CD4-positive, alpha-beta memory T cell (primary cell): ENCODE measurements at regions not wholly inside any gene's neighbourhood (a gene's known extent, or its start where the extent isn't known, plus 50 kb on each side); places are given as distances from the start of the nearest gene placed in this dataset.
"Not testable (repeated sequence)": the region's sequence is repeated elsewhere in the genome, so short reads cannot be mapped to it uniquely, and the experiment has no call there.

Source experiments
- CTCF ChIA-PET: fragments of 350-600 bp; sonication (Branson Sonifier 250); formaldehyde crosslinking; loops from one replicate; lab custom pipeline; 2021; ENCODE audit warnings: inconsistent platforms; ENCODE audit not compliant: partially characterized antibody; lab: Charles Lee
- POLR2A ChIA-PET: fragments of 350-600 bp; sonication (Branson Sonifier 250); formaldehyde crosslinking; loops from one replicate; lab custom pipeline; 2021; ENCODE audit not compliant: partially characterized antibody; lab: Charles Lee
- DNase-seq, 5 donors: peaks; one replicate each; pipeline versions ENCODE4 v3.0.0 to v3.0.0-alpha.2; 2020 to 2022; ENCODE audit warnings: mixed read lengths in 1 of 5
- H3K27ac ChIP-seq: one replicate; pipeline ENCODE4 v1.7.0; 2013; ENCODE audit warnings: low read depth, low read length
- H3K27me3 ChIP-seq: 2 replicates; pipeline ENCODE4 v1.7.0; 2013; ENCODE audit warnings: mild to moderate bottlenecking, low read length, moderate library complexity; ENCODE audit not compliant: insufficient read depth
- H3K36me3 ChIP-seq: 2 replicates; pipeline ENCODE4 v1.7.0; 2013; ENCODE audit warnings: mild to moderate bottlenecking, low read length, moderate library complexity; ENCODE audit not compliant: insufficient read depth
- H3K4me1 ChIP-seq: 2 replicates; pipeline ENCODE4 v1.7.0; 2013; ENCODE audit warnings: mild to moderate bottlenecking, low read length, moderate library complexity; ENCODE audit not compliant: insufficient read depth
- H3K4me3 ChIP-seq, 2 donors: one replicate each; pipeline ENCODE4 v1.7.0; 2013; ENCODE audit warnings: low read length in 2 of 2, mild to moderate bottlenecking in 1 of 2
- H3K9me3 ChIP-seq, 2 donors: one replicate each; pipeline ENCODE4 v1.7.0; 2013; ENCODE audit warnings: low read length in 2 of 2, control low read depth in 1 of 2; ENCODE audit not compliant: control insufficient read depth in 1 of 2
- H3K27ac Mint-ChIP-seq, 7 donors: one replicate each; pipeline ENCODE4 v1.8.0; 2020 to 2021; ENCODE audit warnings: mixed read lengths in 7 of 7, mild to moderate bottlenecking in 6 of 7, inconsistent platforms in 3 of 7, moderate library complexity in 3 of 7
- H3K27me3 Mint-ChIP-seq, 2 donors: one replicate each; pipeline ENCODE4 v1.8.0; 2020 to 2021; ENCODE audit warnings: mixed read lengths in 2 of 2
- H3K36me3 Mint-ChIP-seq, 2 donors: one replicate each; pipeline ENCODE4 v1.8.0; 2020 to 2021; ENCODE audit warnings: mixed read lengths in 2 of 2, inconsistent platforms in 1 of 2, mild to moderate bottlenecking in 1 of 2
- H3K4me1 Mint-ChIP-seq, 4 donors: one replicate each; pipeline ENCODE4 v1.8.0; 2020 to 2021; ENCODE audit warnings: mixed read lengths in 4 of 4, mild to moderate bottlenecking in 1 of 4
- H3K4me3 Mint-ChIP-seq, 8 donors: one replicate each; pipeline ENCODE4 v1.8.0; 2020 to 2021; ENCODE audit warnings: mixed read lengths in 8 of 8, mild to moderate bottlenecking in 7 of 8, moderate library complexity in 6 of 8, inconsistent platforms in 3 of 8
- H3K9me3 Mint-ChIP-seq, 8 donors: one replicate each; pipeline ENCODE4 v1.8.0; 2020 to 2021; ENCODE audit warnings: mixed read lengths in 8 of 8, mild to moderate bottlenecking in 5 of 8, inconsistent platforms in 3 of 8, moderate library complexity in 1 of 8
- intact Hi-C: fragments of 100-400 bp; cut with micrococcal nuclease; formaldehyde crosslinking; loops from one replicate; pipeline ENCODE4 v1.15.1; 2023

DNA sequence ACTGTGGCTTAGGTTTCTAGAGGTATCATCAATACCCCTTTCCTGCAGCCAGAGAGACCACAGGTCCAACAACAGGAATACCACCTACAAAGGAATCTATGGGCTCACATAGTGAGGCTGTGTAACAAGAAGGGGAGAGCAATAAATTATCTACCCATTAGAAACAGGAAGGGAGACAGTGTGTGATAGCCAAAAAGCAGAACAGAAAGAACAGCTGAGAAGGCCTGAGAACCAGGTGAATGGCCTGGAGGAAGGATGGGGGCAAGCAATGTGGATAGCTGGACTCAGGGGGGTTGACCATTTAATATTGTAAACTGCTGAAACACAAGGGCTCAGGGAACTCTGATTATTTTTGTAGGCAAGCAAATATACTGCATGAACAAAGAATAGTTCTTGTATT, 628.2 kb downstream of the COL12A1 start:
- Histone ChIP-seq H3K9me3 (no peaks in the 10 kb centered on the region), H3K27ac (no peak overlapping the region), H3K4me3 (no peak overlapping the region), H3K27me3 (no peaks in the 10 kb centered on the region), H3K4me1 (no peaks in the 10 kb centered on the region), H3K36me3 (no peaks in the 10 kb centered on the region)
- CTCF ChIA-PET: no interaction called here
- intact Hi-C loops: no loop called here
- Mint-ChIP-seq H3K4me1 (no peaks in the 10 kb centered on the region), H3K4me3 (no peak overlapping the region), H3K36me3 (no peaks in the 10 kb centered on the region), H3K27ac (no peak overlapping the region), H3K9me3 (peaks cover 0 to 2% (median 0%) of the 10 kb centered on the region in 8 donors), H3K27me3 (no peaks in the 10 kb centered on the region)
- no peak for DNase-seq
- POLR2A ChIA-PET: no interaction called here

DNA sequence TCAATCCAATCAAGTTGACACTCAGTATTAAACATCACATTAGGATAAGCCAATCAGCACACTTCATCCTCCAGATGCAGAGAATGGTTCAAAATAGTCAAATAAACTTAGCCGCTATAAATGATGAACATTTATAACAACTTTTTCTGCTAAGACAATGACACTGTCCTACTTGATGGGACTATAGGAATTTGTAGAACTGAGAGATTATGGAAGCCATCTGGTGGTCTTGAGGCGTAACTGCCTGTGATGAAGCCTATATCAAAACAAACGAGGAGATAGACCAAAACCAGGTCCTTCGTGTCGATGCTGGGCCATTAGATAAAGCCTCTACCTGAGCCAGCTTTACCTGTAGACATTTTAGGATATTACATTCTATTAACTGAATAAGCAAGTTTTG, 631.1 kb downstream of the COL12A1 start:
- Histone ChIP-seq H3K9me3 (no peaks in the 10 kb centered on the region), H3K4me3 (no peak overlapping the region), H3K27ac (no peak overlapping the region), H3K27me3 (no peaks in the 10 kb centered on the region), H3K36me3 (no peaks in the 10 kb centered on the region), H3K4me1 (no peaks in the 10 kb centered on the region)
- Mint-ChIP-seq H3K27me3 (no peaks in the 10 kb centered on the region), H3K4me1 (no peaks in the 10 kb centered on the region), H3K27ac (no peak overlapping the region), H3K36me3 (no peaks in the 10 kb centered on the region), H3K9me3 (no peaks in the 10 kb centered on the region), H3K4me3 (no peak overlapping the region)
- ChIA-PET CTCF (no interaction called here), POLR2A (no interaction called here)
- no peak for DNase-seq
- intact Hi-C loops: no loop called here

DNA sequence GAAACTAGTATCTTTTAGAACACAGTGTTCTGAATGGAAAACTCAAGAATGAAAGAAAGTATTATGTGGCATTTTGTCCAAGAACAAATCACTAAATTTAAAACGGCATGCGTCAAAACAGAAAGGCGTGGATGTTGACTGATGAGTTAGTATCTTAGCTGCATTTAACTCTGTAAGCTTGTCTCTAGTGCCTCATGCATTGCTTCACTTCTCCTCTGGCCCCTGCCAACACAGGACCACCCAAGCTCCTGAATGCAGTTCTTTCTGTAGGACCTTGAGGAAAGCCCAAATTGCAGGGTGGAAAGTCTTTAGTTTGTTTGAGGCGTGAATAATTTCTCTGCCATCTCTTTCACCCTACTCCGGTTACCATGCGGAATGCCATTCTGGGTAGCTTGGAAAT, 632.2 kb downstream of the COL12A1 start:
- Mint-ChIP-seq H3K9me3 (no peaks in the 10 kb centered on the region), H3K27me3 (no peaks in the 10 kb centered on the region), H3K36me3 (no peaks in the 10 kb centered on the region), H3K4me3 (no peak overlapping the region), H3K27ac (no peak overlapping the region), H3K4me1 (no peaks in the 10 kb centered on the region)
- intact Hi-C loops: no loop called here
- DNase-seq: no peak
- Histone ChIP-seq H3K4me1 (no peaks in the 10 kb centered on the region), H3K27ac (no peak overlapping the region), H3K27me3 (no peaks in the 10 kb centered on the region), H3K36me3 (no peaks in the 10 kb centered on the region), H3K9me3 (no peaks in the 10 kb centered on the region), H3K4me3 (no peak overlapping the region)
- ChIA-PET POLR2A (no interaction called here), CTCF (no interaction called here)

DNA sequence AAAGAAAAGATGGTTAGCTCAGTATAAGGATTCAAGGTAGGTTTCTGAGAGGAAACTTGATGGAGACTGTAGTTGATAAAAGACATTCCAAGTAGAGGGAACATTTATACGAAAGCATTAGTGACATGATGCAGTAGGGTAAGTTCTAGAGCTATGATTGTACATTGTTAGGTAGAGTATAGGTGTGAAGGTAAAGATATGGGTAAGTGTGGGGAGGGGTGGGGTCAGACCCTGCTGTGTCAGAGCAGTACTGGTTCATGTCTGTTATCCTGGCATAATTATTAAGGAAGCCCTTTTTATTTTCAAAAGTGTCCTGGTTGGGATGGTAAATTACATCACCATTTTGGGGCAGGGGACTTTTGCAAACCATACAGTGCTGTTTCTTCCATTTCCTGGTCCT, 635.8 kb downstream of the COL12A1 start:
- no peaks in the 10 kb centered on the region for H3K4me1 ChIP-seq
- H3K36me3 ChIP-seq: no peaks in the 10 kb centered on the region
- H3K27ac Mint-ChIP-seq: no peak overlapping the region
- no peaks in the 10 kb centered on the region for H3K36me3 Mint-ChIP-seq
- H3K9me3 Mint-ChIP-seq: peaks cover 0 to 2% (median 0%) of the 10 kb centered on the region in 8 donors
- H3K4me3 Mint-ChIP-seq: no peak overlapping the region
- no peaks in the 10 kb centered on the region for H3K27me3 ChIP-seq
- H3K4me1 Mint-ChIP-seq: no peaks in the 10 kb centered on the region
- ChIA-PET CTCF (no interaction called here), POLR2A (no interaction called here)
- no peak overlapping the region for H3K27ac ChIP-seq
- H3K27me3 Mint-ChIP-seq: no peaks in the 10 kb centered on the region
- no peak for DNase-seq
- no peaks in the 10 kb centered on the region for H3K9me3 ChIP-seq
- H3K4me3 ChIP-seq: no peak overlapping the region
- intact Hi-C loops: no loop called here

DNA sequence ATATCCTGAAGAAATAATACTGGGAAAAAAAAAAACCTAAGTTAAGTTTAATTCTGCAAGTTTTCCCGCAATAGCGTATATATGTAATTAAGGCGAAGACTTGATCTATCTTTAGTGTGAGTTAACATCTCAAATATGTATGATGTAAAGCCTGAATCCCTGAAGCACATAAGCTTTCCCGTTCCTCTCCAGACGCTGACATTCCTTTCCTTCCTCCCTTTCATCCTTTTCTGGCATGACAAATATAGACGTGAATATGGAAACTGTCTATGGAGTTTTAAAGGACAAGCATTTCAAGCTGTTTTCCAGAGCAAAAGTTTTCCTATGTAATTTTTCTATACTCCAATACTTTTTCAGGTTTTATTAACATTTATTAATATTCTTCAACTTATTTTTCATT, 637.0 kb downstream of the COL12A1 start:
- no peak overlapping the region for H3K27ac ChIP-seq
- no peaks in the 10 kb centered on the region for H3K36me3 ChIP-seq
- no peaks in the 10 kb centered on the region for H3K9me3 ChIP-seq
- ChIA-PET CTCF (no interaction called here), POLR2A (no interaction called here)
- Mint-ChIP-seq H3K4me1 (no peaks in the 10 kb centered on the region), H3K27me3 (no peaks in the 10 kb centered on the region), H3K4me3 (no peak overlapping the region), H3K27ac (no peak overlapping the region), H3K36me3 (no peaks in the 10 kb centered on the region), H3K9me3 (peaks cover 0 to 2% (median 0%) of the 10 kb centered on the region in 8 donors)
- no peak for DNase-seq
- H3K4me1 ChIP-seq: no peaks in the 10 kb centered on the region
- H3K27me3 ChIP-seq: no peaks in the 10 kb centered on the region
- H3K4me3 ChIP-seq: no peak overlapping the region
- intact Hi-C loops: no loop called here

DNA sequence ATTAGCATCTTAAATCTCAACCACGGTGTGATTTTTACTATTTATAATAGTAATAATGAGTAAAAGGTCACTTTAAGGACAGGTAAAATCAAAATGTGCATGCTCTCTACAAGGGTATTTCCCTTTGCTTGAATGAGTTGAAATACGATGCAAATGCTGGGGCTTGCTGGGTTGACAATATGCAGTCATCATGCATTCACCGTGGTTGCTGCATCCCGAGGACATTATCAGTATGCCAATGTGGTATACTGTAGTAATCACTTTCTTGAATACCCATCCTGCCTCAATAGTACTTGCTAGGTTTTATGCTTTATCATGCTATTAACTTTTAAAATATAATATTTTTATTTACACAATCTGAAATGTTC, 637.9 kb downstream of the COL12A1 start:
- H3K27me3 Mint-ChIP-seq, H3K36me3 ChIP-seq, H3K27ac ChIP-seq, H3K27ac Mint-ChIP-seq, H3K4me1 Mint-ChIP-seq, intact Hi-C loops, H3K27me3 ChIP-seq, H3K4me3 ChIP-seq, DNase-seq, POLR2A ChIA-PET, H3K4me3 Mint-ChIP-seq, CTCF ChIA-PET, H3K36me3 Mint-ChIP-seq, H3K9me3 Mint-ChIP-seq, H3K9me3 ChIP-seq, H3K4me1 ChIP-seq: not testable (repeated sequence)

DNA sequence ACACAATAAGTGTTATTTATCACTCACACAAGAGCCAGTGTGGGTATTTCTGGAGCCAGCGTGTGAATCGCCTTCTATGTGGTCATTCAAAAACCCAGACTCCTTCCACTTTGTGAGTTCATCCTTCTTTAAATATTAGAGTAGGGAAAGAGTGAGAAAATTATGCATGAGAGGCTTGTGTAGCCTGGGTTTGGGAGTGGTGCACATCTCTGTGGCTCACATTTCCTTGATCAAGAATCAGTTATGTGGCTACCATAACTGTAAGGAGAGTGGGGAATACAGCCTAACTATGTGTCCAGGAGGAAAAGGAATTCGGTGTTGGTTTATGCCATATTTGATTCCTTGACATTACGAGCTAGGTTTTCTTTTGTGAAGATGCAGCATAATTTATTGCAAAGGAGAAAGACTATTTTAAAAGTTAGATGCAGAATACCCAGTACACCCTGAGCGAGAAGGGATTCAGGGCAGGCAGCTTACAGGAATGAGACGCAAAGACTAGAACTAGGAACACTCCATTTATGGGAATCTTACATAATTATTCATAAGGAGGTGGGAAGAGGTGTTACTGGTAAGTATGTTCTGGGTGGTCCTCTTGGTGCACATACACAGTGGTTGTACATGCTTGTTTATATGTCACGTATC, 638.5 kb downstream of the COL12A1 start:
- Histone ChIP-seq H3K36me3 (no peaks in the 10 kb centered on the region), H3K9me3 (no peaks in the 10 kb centered on the region), H3K27me3 (no peaks in the 10 kb centered on the region), H3K27ac (no peak overlapping the region), H3K4me3 (no peak overlapping the region), H3K4me1 (no peaks in the 10 kb centered on the region)
- peaks cover 0 to 2% (median 0%) of the 10 kb centered on the region in 8 donors for H3K9me3 Mint-ChIP-seq
- no peak overlapping the region for H3K4me3 Mint-ChIP-seq
- no peaks in the 10 kb centered on the region for H3K36me3 Mint-ChIP-seq
- H3K27ac Mint-ChIP-seq: no peak overlapping the region
- intact Hi-C loops: no loop called here
- H3K27me3 Mint-ChIP-seq: no peaks in the 10 kb centered on the region
- ChIA-PET CTCF (no interaction called here), POLR2A (no interaction called here)
- no peak for DNase-seq
- no peaks in the 10 kb centered on the region for H3K4me1 Mint-ChIP-seq

DNA sequence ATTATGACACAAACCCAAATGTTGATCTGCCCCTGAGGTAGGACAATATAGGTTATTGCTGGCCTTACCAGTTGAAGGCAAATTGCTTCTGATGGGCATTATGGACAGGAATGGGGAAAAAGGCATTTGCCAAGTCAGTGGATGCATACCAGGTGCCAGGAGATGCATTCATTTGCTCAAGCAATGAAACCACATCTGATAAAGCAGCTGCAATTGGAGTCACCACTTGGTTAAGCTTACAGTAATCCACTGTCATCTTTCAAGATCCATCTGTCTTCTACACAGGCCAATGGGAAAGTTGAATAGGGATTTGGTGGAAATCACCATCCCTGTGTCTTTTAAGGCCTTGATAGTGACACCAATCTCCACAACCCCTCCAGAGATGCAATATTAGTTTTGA, 648.6 kb downstream of the COL12A1 start:
- Mint-ChIP-seq H3K4me1 (no peaks in the 10 kb centered on the region), H3K27ac (no peak overlapping the region), H3K36me3 (no peaks in the 10 kb centered on the region), H3K27me3 (no peaks in the 10 kb centered on the region), H3K9me3 (peaks cover 0 to 9% (median 4%) of the 10 kb centered on the region in 8 donors), H3K4me3 (no peak overlapping the region)
- Histone ChIP-seq H3K4me3 (no peak overlapping the region), H3K27ac (no peak overlapping the region), H3K36me3 (no peaks in the 10 kb centered on the region), H3K4me1 (no peaks in the 10 kb centered on the region), H3K9me3 (no peaks in the 10 kb centered on the region), H3K27me3 (no peaks in the 10 kb centered on the region)
- intact Hi-C loops: no loop called here
- ChIA-PET CTCF (no interaction called here), POLR2A (no interaction called here)
- DNase-seq: no peak
